Peyer's patch (tissue), 4 donors: ENCODE measurements at regions not wholly inside any gene's neighbourhood (a gene's known extent, or its start where the extent isn't known, plus 50 kb on each side); places are given as distances from the start of the nearest gene placed in this dataset.

Source experiments
- CTCF ChIP-seq, 6 experiments: fragments of 450-650 bp in 4 of 6; fragments of 200-600 bp in 2 of 6; sonication (generic) in 1 of 6; IDR thresholded peaks; one replicate each; pipeline ENCODE4 v1.5.1; 2017 to 2019; ENCODE audit warnings: antibody characterized with exemption in 6 of 6, mild to moderate bottlenecking in 3 of 6, moderate library complexity in 1 of 6
- POLR2A ChIP-seq, 2 donors: fragments of 450-650 bp; IDR thresholded peaks; one replicate each; pipeline ENCODE4 v1.5.1; 2017; ENCODE audit warnings: antibody characterized with exemption in 2 of 2, mild to moderate bottlenecking in 2 of 2, moderate library complexity in 2 of 2

- TF ChIP-seq POLR2A (IDR thresholded peaks at IDR 0.05) (no peak), CTCF (IDR thresholded peaks at IDR 0.05) (no peak)
These were observed 80.7 kb upstream of the KAZN start for GRCh38 chr1:14517841-14518180.
